GM19372 (cell line): ENCODE measurements at regions not wholly inside any gene's neighbourhood (a gene's known extent, or its start where the extent isn't known, plus 50 kb on each side); places are given as distances from the start of the nearest gene placed in this dataset.
"Not testable (repeated sequence)": the region's sequence is repeated elsewhere in the genome, so short reads cannot be mapped to it uniquely, and the experiment has no call there.

Experiments
- ATAC-seq: cut with Tn5 transposase; IDR thresholded peaks from one replicate; pipeline ENCODE4 v1.9.1; 2021; ENCODE audit warnings: mild to moderate bottlenecking, low read depth, moderate library complexity; ENCODE audit not compliant: unreplicated experiment

GRCh38 chr9:86997156-86997555, 49.9 kb upstream of the GAS1 start:
- ATAC-seq = no peak

GRCh38 chr9:86997951-86998350, 50.6 kb upstream of the GAS1 start:
- no peak for ATAC-seq

- ATAC-seq = no peak
Measured at GRCh38 chr9:87002517-87002916, 55.2 kb upstream of the GAS1 start.

GRCh38 chr9:87004016-87004415, 56.7 kb upstream of the GAS1 start:
- no peak for ATAC-seq

GRCh38 chr9:87006956-87007355, 59.6 kb upstream of the GAS1 start:
- ATAC-seq = no peak

- ATAC-seq = no peak
Measured at GRCh38 chr9:87007711-87008366, 60.5 kb upstream of the GAS1 start.

DNA sequence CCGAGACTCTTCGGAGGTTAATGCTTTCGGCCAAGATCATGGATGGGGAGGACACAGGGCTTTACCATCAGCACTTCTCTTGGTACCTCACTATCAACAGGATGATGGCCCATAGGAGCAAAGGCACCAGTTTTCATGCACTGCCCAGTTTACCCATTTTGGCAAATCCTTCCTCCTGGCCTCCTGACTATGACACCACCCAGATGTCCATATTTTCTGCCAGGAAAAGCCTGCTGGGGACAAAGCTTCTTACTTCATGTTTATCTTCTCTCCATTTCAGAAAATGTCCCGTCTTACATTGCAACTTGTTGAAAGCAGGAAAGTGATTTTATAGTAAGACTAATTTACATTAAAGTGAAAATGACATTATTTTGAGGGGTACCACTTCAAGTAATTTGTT, 61.4 kb upstream of the GAS1 start:
- ATAC-seq = no peak

DNA sequence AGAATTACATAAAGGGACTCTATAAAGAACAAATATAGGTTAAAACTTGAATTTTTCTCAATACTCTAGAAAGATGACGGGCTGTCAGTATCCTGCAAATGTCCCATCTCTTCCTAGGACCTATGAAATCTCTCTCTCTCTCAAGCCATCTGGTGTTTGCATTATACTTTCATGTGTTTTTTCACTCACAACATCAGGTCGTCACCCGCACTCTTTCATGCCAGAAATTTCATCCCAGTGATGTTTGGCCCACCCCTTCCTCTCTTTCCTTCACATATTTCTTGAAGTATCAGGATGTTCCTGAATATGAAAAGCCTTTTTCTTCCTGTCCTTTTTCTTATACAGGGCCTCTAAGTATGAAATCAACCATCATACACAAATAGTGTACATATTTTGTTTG, 63.3 kb upstream of the GAS1 start:
- ATAC-seq = no peak

GRCh38 chr9:87011551-87011950, 64.2 kb upstream of the GAS1 start:
- ATAC-seq = no peak

DNA sequence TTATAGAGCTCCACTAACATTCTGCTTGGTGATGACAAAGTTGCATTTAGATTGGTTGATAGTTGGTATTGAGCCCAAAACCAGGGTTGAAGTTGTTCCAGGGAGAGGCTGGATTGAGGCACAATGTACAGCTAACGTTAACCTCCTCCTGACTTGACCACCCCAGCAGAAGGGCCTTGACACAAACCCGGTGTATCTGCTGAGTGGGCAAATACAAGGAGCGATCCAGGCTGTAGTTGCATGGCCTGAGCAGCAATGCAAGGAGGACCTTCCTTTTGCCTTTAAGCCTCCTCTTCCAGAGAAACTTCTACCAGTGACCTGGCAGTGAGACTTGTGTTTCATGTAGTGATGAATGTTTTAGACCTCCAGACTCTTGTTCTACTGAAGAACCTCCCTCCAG, 66.2 kb upstream of the GAS1 start:
- no peak for ATAC-seq

DNA sequence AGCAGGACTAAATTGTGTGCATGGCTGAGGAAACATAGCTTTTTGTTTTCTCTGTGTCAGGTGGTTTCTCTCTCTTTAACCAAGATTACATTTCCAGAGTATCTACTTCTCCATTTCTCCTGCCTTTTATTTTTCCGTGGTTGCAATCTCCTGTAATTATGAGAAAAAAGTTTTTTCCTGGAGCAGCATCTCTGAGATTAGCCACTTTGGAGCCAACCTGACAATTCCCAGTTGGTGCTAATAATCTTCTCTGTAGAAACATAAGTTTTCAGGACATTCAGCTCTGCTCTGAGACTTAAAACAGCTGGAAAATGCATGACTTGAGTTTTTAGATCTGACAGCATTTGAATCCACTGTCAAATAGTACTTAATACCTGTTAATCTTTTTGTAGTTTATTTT, 67.1 kb upstream of the GAS1 start:
- ATAC-seq = no peak

- ATAC-seq = no peak
Measured at GRCh38 chr9:87016681-87017080, 69.4 kb upstream of the GAS1 start.

- no peak for ATAC-seq
Measured at GRCh38 chr9:87020169-87020950, 73.1 kb upstream of the GAS1 start.

- ATAC-seq = no peak
Measured at GRCh38 chr9:87022178-87022577, 74.9 kb upstream of the GAS1 start.

GRCh38 chr9:87026204-87026603, 78.9 kb upstream of the GAS1 start:
- ATAC-seq = no peak

DNA sequence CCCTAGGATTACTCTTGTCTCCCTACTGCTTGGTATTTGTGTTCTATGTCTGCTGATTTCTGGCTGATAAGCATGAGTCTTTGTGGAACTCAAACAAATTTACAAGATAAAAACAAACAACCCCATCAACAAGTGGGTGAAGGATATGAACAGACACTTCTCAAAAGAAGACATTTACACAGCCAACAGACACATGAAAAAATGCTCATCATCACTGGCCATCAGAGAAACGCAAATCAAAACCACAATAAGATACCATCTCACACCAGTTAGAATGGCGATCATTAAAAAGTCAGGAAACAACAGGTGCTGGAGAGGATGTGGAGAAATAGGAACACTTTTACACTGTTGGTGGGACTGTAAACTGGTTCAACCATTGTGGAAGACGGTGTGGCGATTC, 81.5 kb upstream of the GAS1 start:
- ATAC-seq = not testable (repeated sequence)

GRCh38 chr9:87029905-87030304, 82.6 kb upstream of the GAS1 start:
- no peak for ATAC-seq

DNA sequence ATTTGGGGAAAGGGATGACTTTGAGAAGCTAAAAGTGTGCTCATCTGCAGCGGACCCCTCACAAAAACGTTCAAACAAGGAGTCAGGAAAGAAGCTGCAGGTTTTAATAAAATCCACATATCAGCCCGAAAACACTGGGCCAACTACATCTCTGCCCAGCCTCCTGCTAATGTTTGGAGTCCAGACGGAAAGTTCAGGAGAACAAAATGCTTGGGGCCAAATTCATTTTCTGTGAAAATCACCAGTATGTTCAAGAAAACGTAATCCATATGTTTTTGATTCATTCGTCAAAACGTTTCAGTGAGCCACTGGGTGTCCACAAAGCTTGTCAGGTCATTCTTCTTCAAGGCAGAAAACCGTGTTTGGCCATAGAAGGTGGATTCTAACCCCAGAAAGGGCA, 87.5 kb upstream of the GAS1 start:
- ATAC-seq = no peak

- ATAC-seq = no peak
Measured at GRCh38 chr9:87035879-87036278, 88.6 kb upstream of the GAS1 start.

- ATAC-seq = no peak
Measured at GRCh38 chr9:87036506-87036905, 89.2 kb upstream of the GAS1 start.

DNA sequence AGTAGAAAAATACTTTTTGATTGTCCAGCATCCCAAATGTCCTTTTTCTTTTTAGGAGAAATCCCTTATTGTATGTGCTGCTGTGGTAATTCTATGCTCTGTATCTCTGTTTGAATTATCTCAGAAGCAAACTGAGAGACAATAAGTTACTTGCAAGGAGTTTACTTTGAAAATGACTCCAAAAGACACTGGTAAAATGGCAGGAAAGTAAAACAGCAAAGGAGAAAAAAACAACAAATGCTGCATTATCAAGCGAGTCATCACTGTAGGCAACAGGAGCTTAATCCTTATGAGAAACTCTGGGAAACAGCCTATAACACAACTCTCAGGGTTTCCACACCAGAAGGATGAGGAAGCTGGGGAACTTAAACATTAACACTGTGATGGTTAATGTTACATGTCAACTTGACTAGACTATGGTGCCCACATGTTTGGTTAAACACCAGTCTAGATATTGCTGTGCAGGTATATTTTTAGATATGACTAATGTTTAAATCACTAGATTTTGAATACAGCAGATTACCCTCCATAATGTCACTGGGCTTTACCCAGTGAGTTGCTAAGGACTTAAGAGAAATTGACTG, 92.6 kb upstream of the GAS1 start:
- no peak for ATAC-seq
